Bronchial epithelial cell (primary cell): ENCODE measurements at regions not wholly inside any gene's neighbourhood (a gene's known extent, or its start where the extent isn't known, plus 50 kb on each side); places are given as distances from the start of the nearest gene placed in this dataset.

Experiments used
- DNase-seq: peaks from one replicate; pipeline ENCODE4 v3.0.0-alpha.2; 2010; ENCODE audit warnings: low read depth
- FAIRE-seq: peaks from 2 replicates; lab custom pipeline; 2011; peaks lifted over from hg19 to GRCh38; lab: Jason Lieb, UNC
- H3K27me3 ChIP-seq: 2 replicates; pipeline ENCODE4 v1.5.1; 2011; ENCODE audit warnings: low read length; ENCODE audit not compliant: control insufficient read depth, insufficient read depth
- H3K36me3 ChIP-seq: 2 replicates; pipeline ENCODE4 v1.5.1; 2011; ENCODE audit warnings: low read length; ENCODE audit not compliant: control insufficient read depth, insufficient read depth
- H3K4me3 ChIP-seq: 2 replicates; pipeline ENCODE4 v1.5.1; 2011; ENCODE audit warnings: mild to moderate bottlenecking, low read depth, low read length, control low read depth
- TF ChIP-seq, protein P1 (sequence below): IDR thresholded peaks from 2 replicates; pipeline ENCODE4 v1.5.1; 2011; ENCODE audit warnings: mild to moderate bottlenecking, moderate library complexity, low read length, control low read depth, inconsistent platforms; ENCODE audit not compliant: insufficient read depth, severe bottlenecking

DNA sequence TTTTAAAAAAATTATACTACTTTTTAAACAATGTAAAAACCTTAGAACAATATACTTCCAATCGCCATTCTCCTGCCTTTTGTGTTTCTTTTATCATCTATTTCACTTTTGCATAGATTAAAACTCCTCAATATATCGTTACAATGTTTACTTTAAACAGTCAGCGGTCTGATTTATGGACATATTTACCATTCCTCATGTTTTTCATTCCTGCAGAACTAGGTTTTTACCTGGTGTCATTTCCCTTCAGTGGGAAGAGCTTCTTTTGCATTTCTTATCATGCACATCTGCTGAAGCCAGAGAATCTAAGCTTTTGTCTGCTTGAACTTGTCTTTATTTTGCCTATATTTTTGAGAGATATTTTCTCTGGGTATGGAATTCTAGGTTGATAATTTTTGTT lies 277.4 kb upstream of the PLXNA2 start:
- no peak for DNase-seq
- no peak overlapping the region for H3K4me3 ChIP-seq
- H3K27me3 ChIP-seq, result no peaks in the 10 kb centered on the region
- no peaks in the 10 kb centered on the region for H3K36me3 ChIP-seq
- no peak for FAIRE-seq
- TF ChIP-seq, protein P1, sequence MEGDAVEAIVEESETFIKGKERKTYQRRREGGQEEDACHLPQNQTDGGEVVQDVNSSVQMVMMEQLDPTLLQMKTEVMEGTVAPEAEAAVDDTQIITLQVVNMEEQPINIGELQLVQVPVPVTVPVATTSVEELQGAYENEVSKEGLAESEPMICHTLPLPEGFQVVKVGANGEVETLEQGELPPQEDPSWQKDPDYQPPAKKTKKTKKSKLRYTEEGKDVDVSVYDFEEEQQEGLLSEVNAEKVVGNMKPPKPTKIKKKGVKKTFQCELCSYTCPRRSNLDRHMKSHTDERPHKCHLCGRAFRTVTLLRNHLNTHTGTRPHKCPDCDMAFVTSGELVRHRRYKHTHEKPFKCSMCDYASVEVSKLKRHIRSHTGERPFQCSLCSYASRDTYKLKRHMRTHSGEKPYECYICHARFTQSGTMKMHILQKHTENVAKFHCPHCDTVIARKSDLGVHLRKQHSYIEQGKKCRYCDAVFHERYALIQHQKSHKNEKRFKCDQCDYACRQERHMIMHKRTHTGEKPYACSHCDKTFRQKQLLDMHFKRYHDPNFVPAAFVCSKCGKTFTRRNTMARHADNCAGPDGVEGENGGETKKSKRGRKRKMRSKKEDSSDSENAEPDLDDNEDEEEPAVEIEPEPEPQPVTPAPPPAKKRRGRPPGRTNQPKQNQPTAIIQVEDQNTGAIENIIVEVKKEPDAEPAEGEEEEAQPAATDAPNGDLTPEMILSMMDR, result no peak

DNA sequence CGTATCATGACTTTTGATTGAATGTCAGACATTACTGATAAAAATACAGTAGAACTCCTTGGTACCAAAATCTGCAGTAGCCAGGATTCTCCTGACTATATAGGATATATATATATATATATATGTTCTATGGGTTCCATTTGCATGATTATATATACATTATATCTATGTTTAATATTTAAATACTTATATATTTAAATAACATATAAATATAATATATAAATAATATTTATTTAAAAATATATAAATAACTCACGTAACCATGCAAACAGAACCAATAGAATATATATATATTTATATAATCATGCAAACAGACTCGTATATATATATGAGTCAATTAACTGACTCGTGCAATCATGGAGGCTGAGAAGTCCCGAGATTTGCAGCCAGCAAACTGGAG lies 278.8 kb upstream of the PLXNA2 start:
- no peaks in the 10 kb centered on the region for H3K27me3 ChIP-seq
- no peaks in the 10 kb centered on the region for H3K36me3 ChIP-seq
- no peak overlapping the region for H3K4me3 ChIP-seq
- DNase-seq, result no peak
- TF ChIP-seq, protein P1, result no peak
- no peak for FAIRE-seq

DNA sequence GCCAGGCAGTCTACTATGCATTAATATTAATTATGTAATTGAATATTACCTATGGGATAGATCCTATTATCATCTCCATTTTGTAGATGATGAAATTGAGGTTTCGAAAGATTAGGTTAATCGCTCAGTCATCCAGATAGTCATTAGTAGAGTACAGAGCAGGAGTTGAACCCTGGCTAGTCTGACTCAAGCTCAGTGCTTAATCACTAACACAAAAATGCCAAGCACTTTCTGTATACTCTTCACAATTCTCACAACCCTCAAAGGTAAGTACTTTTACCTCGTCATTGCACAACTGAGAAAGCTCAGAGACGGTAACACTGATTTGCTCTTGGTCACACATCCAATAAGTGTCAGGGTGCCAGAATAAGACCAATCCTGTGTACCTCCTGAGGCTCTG lies 280.2 kb upstream of the PLXNA2 start:
- Histone ChIP-seq H3K4me3 (no peak overlapping the region), H3K36me3 (no peaks in the 10 kb centered on the region), H3K27me3 (peaks cover 5% of the 10 kb centered on the region)
- DNase-seq (peak; percentile 66), FAIRE-seq (no peak)
- TF ChIP-seq, protein P1, result no peak

DNA sequence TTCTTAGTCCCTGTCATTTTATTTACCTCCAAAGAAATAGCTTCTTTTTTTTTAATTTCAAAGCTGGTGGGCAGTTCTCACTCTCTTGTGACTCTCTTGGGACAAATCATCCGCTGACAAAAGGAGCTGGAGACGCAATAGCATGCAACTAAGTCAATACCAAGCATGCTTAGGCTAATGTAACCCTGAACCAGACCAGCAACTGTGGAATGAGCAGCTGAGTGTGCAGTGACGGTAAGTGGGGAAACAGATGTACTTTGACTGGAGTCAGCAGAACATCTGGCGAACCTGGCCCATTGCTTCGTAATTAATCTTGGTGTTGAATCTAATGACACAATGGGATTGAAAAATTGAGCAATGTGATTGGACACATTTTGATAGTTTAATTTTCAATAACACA lies 280.7 kb upstream of the PLXNA2 start:
- H3K27me3 ChIP-seq, result peaks cover 5% of the 10 kb centered on the region
- H3K36me3 ChIP-seq, result no peaks in the 10 kb centered on the region
- TF ChIP-seq, protein P1, result no peak
- DNase-seq (no peak), FAIRE-seq (no peak)
- no peak overlapping the region for H3K4me3 ChIP-seq

DNA sequence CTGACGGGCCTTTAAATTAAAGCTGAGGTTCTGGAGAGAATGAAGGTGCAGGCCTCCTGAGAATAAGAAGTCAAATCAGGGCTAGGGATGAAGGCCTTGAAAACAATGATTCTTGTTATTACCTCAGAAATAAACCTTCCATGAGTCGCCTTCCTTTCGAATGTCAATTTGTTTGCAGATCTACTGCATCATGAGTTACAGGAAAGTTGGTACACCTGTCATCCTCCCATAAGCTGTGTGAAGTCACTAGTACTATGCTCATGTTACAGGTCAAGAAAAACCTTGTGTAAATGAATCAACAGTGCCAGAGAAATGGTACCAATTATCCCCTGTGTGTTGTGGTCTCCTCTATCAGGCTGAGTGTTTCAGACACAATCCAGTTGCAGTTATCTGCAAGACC lies 281.2 kb upstream of the PLXNA2 start:
- DNase-seq (peak; percentile 8), FAIRE-seq (no peak)
- H3K27me3 ChIP-seq, result peaks cover 5% of the 10 kb centered on the region
- H3K4me3 ChIP-seq, result no peak overlapping the region
- H3K36me3 ChIP-seq, result no peaks in the 10 kb centered on the region
- TF ChIP-seq, protein P1, result no peak

DNA sequence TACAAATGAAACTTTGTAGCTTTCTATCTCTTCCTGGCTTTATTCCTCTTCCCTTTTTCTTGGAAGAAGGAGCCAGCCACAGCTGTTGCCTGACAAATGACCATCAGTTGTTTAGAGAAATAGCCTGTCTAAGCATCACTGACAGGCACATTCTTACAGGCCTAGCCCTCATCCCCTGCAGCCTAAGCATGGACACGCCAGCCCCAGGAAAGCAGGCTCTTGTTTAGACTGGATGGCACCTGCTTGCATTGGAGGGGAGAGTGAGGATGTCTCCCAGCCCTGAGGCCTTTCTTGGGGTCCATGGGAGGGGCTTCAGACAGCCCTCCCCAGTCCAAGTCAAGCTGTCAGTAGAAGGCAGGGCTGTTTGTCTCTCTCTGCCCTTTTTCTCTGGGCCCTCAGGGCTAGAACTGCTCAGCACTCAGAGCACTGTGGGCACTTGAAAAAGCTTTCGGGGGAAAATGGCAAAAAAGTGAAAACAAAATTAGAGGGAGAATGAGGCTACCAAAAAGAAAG lies 282.5 kb upstream of the PLXNA2 start:
- TF ChIP-seq, protein P1, result no peak
- Histone ChIP-seq H3K4me3 (no peak overlapping the region), H3K36me3 (no peaks in the 10 kb centered on the region), H3K27me3 (peaks cover 5% of the 10 kb centered on the region)
- FAIRE-seq (no peak), DNase-seq (no peak)
